Mesenchymal stem cell (in vitro differentiated cells and primary cell): ENCODE measurements at regions not wholly inside any gene's neighbourhood (a gene's known extent, or its start where the extent isn't known, plus 50 kb on each side); places are given as distances from the start of the nearest gene placed in this dataset.

ENCODE experiments used
- DNase-seq: peaks from one replicate; pipeline ENCODE4 v3.0.0-alpha.2; 2013
- H2AFZ ChIP-seq: one replicate; pipeline ENCODE4 v1.6.1; 2013; ENCODE audit warnings: low read depth, mild to moderate bottlenecking, control low read depth, inconsistent platforms, low read length, moderate library complexity
- H2AK5ac ChIP-seq: 2 replicates; pipeline ENCODE4 v1.6.1; 2013; ENCODE audit warnings: low read length, moderate library complexity, mild to moderate bottlenecking, inconsistent platforms; ENCODE audit not compliant: severe bottlenecking
- H2BK120ac ChIP-seq: one replicate; pipeline ENCODE4 v1.6.1; 2013; ENCODE audit warnings: low read depth, mild to moderate bottlenecking, inconsistent platforms, low read length, moderate library complexity
- H2BK12ac ChIP-seq, 2 experiments: one replicate each; pipeline ENCODE4 v1.6.1; 2013; ENCODE audit warnings: inconsistent platforms in 2 of 2, low read length in 2 of 2, mild to moderate bottlenecking in 2 of 2, moderate library complexity in 2 of 2, control low read depth in 1 of 2
- H2BK15ac ChIP-seq: one replicate; pipeline ENCODE4 v1.6.1; 2013; ENCODE audit warnings: mild to moderate bottlenecking, low read depth, inconsistent platforms; ENCODE audit not compliant: poor library complexity, severe bottlenecking
- H2BK5ac ChIP-seq: 2 replicates; pipeline ENCODE4 v1.6.1; 2013; ENCODE audit warnings: low read depth, mild to moderate bottlenecking, low read length, control low read depth, inconsistent platforms; ENCODE audit not compliant: poor library complexity, severe bottlenecking
- H3K14ac ChIP-seq, 2 experiments: one replicate each; pipeline ENCODE4 v1.6.1; 2013; ENCODE audit warnings: inconsistent platforms in 2 of 2, low read length in 2 of 2, control low read depth in 1 of 2, mild to moderate bottlenecking in 1 of 2, moderate library complexity in 1 of 2
- H3K18ac ChIP-seq, 2 experiments: one replicate each; pipeline ENCODE4 v1.6.1; 2013; ENCODE audit warnings: inconsistent platforms in 2 of 2, low read length in 2 of 2, control low read depth in 1 of 2, low read depth in 1 of 2, mild to moderate bottlenecking in 1 of 2
- H3K23ac ChIP-seq, 2 experiments: one replicate each; pipeline ENCODE4 v1.6.1; 2013; ENCODE audit warnings: inconsistent platforms in 2 of 2, low read length in 2 of 2, mild to moderate bottlenecking in 2 of 2, moderate library complexity in 2 of 2, control low read depth in 1 of 2
- H3K27ac ChIP-seq: 2 replicates; pipeline ENCODE4 v1.5.1; 2013; ENCODE audit warnings: mild to moderate bottlenecking, moderate library complexity, low read length, control low read depth, inconsistent platforms; ENCODE audit not compliant: poor library complexity, severe bottlenecking
- H3K27me3 ChIP-seq, 2 experiments: 2 replicates each; pipeline versions ENCODE4 v1.6.1 to v1.7.0; 2013; ENCODE audit warnings: low read length in 2 of 2, mild to moderate bottlenecking in 2 of 2, moderate library complexity in 2 of 2, control low read depth in 1 of 2, inconsistent platforms in 1 of 2; ENCODE audit not compliant: control insufficient read depth in 1 of 2, insufficient read depth in 1 of 2
- H3K36me3 ChIP-seq, 2 experiments: 2 replicates each; pipeline versions ENCODE4 v1.6.1 to v1.7.0; 2013; ENCODE audit warnings: low read length in 2 of 2, control low read depth in 1 of 2, inconsistent platforms in 1 of 2, low read depth in 1 of 2, mild to moderate bottlenecking in 1 of 2; ENCODE audit not compliant: insufficient read depth in 2 of 2, control insufficient read depth in 1 of 2
- H3K4ac ChIP-seq, 2 experiments: one replicate each; pipeline ENCODE4 v1.6.1; 2013; ENCODE audit warnings: inconsistent platforms in 2 of 2, low read length in 2 of 2, mild to moderate bottlenecking in 2 of 2, moderate library complexity in 2 of 2, control low read depth in 1 of 2, low read depth in 1 of 2
- H3K4me1 ChIP-seq: 2 replicates; pipeline ENCODE4 v1.6.1; 2013; ENCODE audit warnings: low read depth, low read length, control low read depth; ENCODE audit not compliant: control insufficient read depth, insufficient read depth
- H3K4me2 ChIP-seq: 2 replicates; pipeline ENCODE4 v1.6.1; 2013; ENCODE audit warnings: low read length, mild to moderate bottlenecking, inconsistent platforms; ENCODE audit not compliant: poor library complexity, severe bottlenecking
- H3K4me3 ChIP-seq, 2 experiments: 2 replicates each; pipeline versions ENCODE4 v1.5.1 to v1.7.0; 2013; ENCODE audit warnings: low read length in 2 of 2, mild to moderate bottlenecking in 2 of 2, control low read depth in 1 of 2, low read depth in 1 of 2; ENCODE audit not compliant: insufficient read depth in 1 of 2
- H3K79me1 ChIP-seq: replicated peaks from 2 replicates; pipeline ENCODE4 v1.6.1; 2013; ENCODE audit warnings: mild to moderate bottlenecking, control low read depth, low read length, inconsistent platforms; ENCODE audit not compliant: poor library complexity, severe bottlenecking
- H3K9ac ChIP-seq: 2 replicates; pipeline ENCODE4 v1.7.0; 2013; ENCODE audit warnings: mild to moderate bottlenecking, low read length, moderate library complexity
- H3K9me3 ChIP-seq: 2 replicates; pipeline ENCODE4 v1.7.0; 2013; ENCODE audit warnings: mild to moderate bottlenecking, low read length; ENCODE audit not compliant: control insufficient read depth
- H4K8ac ChIP-seq: one replicate; pipeline ENCODE4 v1.6.1; 2013; ENCODE audit warnings: inconsistent platforms, mild to moderate bottlenecking, low read length, moderate library complexity
- H4K91ac ChIP-seq: one replicate; pipeline ENCODE4 v1.6.1; 2013; ENCODE audit warnings: mild to moderate bottlenecking, low read length, inconsistent platforms
- WGBS: methylation state at CpG from one replicate; pipeline ENCODE4 v1.1.7; 2013; ENCODE audit warnings: mixed read lengths; 5-methylcytosine and 5-hydroxymethylcytosine counted together

- Histone ChIP-seq H3K18ac (no peak overlapping the region), H2AFZ (no peak overlapping the region), H3K27ac (no peak overlapping the region), H2BK120ac (no peak overlapping the region), H4K8ac (no peak overlapping the region), H4K91ac (no peak overlapping the region), H2BK12ac (no peak overlapping the region), H3K36me3 (no peaks in the 10 kb centered on the region), H3K4me3 (no peak overlapping the region), H3K9ac (no peak overlapping the region), H3K14ac (no peak overlapping the region), H3K27me3 (no peaks in the 10 kb centered on the region), H3K79me1 (no peaks in the 10 kb centered on the region), H2BK15ac (no peak overlapping the region), H2AK5ac (no peak overlapping the region), H3K4ac (no peak overlapping the region), H2BK5ac (no peak overlapping the region), H3K23ac (no peak overlapping the region), H3K4me2 (no peak overlapping the region), H3K4me1 (no peaks in the 10 kb centered on the region), H3K9me3 (peaks cover 5% of the 10 kb centered on the region)
- 90% methylated on average over 4 of the region's 4 CpGs for WGBS
- DNase-seq, result no peak
Measured at GRCh38 chr12:9333161-9333560, 125.0 kb upstream of the PZP start.

- no peak overlapping the region for H3K9ac ChIP-seq
- no peak overlapping the region for H2BK5ac ChIP-seq
- DNase-seq, result no peak
- H3K27me3 ChIP-seq, result no peaks in the 10 kb centered on the region
- H2AK5ac ChIP-seq, result no peak overlapping the region
- H3K18ac ChIP-seq, result no peak overlapping the region
- no peak overlapping the region for H2AFZ ChIP-seq
- H3K14ac ChIP-seq, result no peak overlapping the region
- no peak overlapping the region for H3K4me3 ChIP-seq
- peaks cover 5% of the 10 kb centered on the region for H3K9me3 ChIP-seq
- 64% methylated on average over 4 of the region's 4 CpGs for WGBS
- no peak overlapping the region for H4K91ac ChIP-seq
- no peak overlapping the region for H2BK120ac ChIP-seq
- no peaks in the 10 kb centered on the region for H3K79me1 ChIP-seq
- no peaks in the 10 kb centered on the region for H3K4me1 ChIP-seq
- no peak overlapping the region for H3K4ac ChIP-seq
- H2BK15ac ChIP-seq, result no peak overlapping the region
- no peak overlapping the region for H4K8ac ChIP-seq
- no peak overlapping the region for H3K23ac ChIP-seq
- no peaks in the 10 kb centered on the region for H3K36me3 ChIP-seq
- H3K4me2 ChIP-seq, result no peak overlapping the region
- no peak overlapping the region for H3K27ac ChIP-seq
- no peak overlapping the region for H2BK12ac ChIP-seq
Measured at GRCh38 chr12:9332564-9332963, 124.4 kb upstream of the PZP start.

- H2BK5ac ChIP-seq, result no peak overlapping the region
- no peak overlapping the region for H2BK120ac ChIP-seq
- no peak overlapping the region for H2BK15ac ChIP-seq
- H2AK5ac ChIP-seq, result no peak overlapping the region
- H3K18ac ChIP-seq, result no peak overlapping the region
- H3K4ac ChIP-seq, result no peak overlapping the region
- H3K27ac ChIP-seq, result no peak overlapping the region
- H3K4me1 ChIP-seq, result no peaks in the 10 kb centered on the region
- H3K79me1 ChIP-seq, result no peaks in the 10 kb centered on the region
- H3K36me3 ChIP-seq, result no peaks in the 10 kb centered on the region
- H3K14ac ChIP-seq, result no peak overlapping the region
- H3K23ac ChIP-seq, result no peak overlapping the region
- H4K8ac ChIP-seq, result no peak overlapping the region
- no peak overlapping the region for H2AFZ ChIP-seq
- no peak overlapping the region for H2BK12ac ChIP-seq
- no peak overlapping the region for H3K9ac ChIP-seq
- peaks cover 0 to 9% of the 10 kb centered on the region in 2 experiments for H3K27me3 ChIP-seq
- H3K4me3 ChIP-seq, result no peak overlapping the region
- no peak overlapping the region for H4K91ac ChIP-seq
- peaks cover 5% of the 10 kb centered on the region for H3K9me3 ChIP-seq
- H3K4me2 ChIP-seq, result no peak overlapping the region
- WGBS, result 16% methylated on average over 5 of the region's 5 CpGs
- peak; percentile 50 for DNase-seq
Measured at GRCh38 chr12:9331218-9331626, 123.0 kb upstream of the PZP start.

- 89% methylated on average over 4 of the region's 5 CpGs for WGBS
- no peak overlapping the region for H4K8ac ChIP-seq
- H3K79me1 ChIP-seq, result no peaks in the 10 kb centered on the region
- no peak overlapping the region for H2BK12ac ChIP-seq
- no peak overlapping the region for H2BK5ac ChIP-seq
- no peak overlapping the region for H2AFZ ChIP-seq
- H3K36me3 ChIP-seq, result no peaks in the 10 kb centered on the region
- no peak for DNase-seq
- no peaks in the 10 kb centered on the region for H3K9me3 ChIP-seq
- H3K27ac ChIP-seq, result no peak overlapping the region
- no peak overlapping the region for H3K4ac ChIP-seq
- H3K14ac ChIP-seq, result no peak overlapping the region
- H3K27me3 ChIP-seq, result peaks cover 0 to 24% of the 10 kb centered on the region in 2 experiments
- no peak overlapping the region for H3K9ac ChIP-seq
- H3K4me2 ChIP-seq, result no peak overlapping the region
- H2BK15ac ChIP-seq, result no peak overlapping the region
- no peak overlapping the region for H3K18ac ChIP-seq
- H2AK5ac ChIP-seq, result no peak overlapping the region
- no peak overlapping the region for H3K4me3 ChIP-seq
- no peak overlapping the region for H2BK120ac ChIP-seq
- H4K91ac ChIP-seq, result no peak overlapping the region
- no peak overlapping the region for H3K23ac ChIP-seq
- H3K4me1 ChIP-seq, result no peaks in the 10 kb centered on the region
Measured at GRCh38 chr12:9329019-9329418, 120.8 kb upstream of the PZP start.
